ENCODE measurements at regions not wholly inside any gene's neighbourhood (a gene's known extent, or its start where the extent isn't known, plus 50 kb on each side); places are given as distances from the start of the nearest gene placed in this dataset.
A peak's percentile ranks its signal among the peaks of the same experiment; 100 is the strongest.
"Not testable (repeated sequence)": the region's sequence is repeated elsewhere in the genome, so short reads cannot be mapped to it uniquely, and the experiment has no call there.

DNA sequence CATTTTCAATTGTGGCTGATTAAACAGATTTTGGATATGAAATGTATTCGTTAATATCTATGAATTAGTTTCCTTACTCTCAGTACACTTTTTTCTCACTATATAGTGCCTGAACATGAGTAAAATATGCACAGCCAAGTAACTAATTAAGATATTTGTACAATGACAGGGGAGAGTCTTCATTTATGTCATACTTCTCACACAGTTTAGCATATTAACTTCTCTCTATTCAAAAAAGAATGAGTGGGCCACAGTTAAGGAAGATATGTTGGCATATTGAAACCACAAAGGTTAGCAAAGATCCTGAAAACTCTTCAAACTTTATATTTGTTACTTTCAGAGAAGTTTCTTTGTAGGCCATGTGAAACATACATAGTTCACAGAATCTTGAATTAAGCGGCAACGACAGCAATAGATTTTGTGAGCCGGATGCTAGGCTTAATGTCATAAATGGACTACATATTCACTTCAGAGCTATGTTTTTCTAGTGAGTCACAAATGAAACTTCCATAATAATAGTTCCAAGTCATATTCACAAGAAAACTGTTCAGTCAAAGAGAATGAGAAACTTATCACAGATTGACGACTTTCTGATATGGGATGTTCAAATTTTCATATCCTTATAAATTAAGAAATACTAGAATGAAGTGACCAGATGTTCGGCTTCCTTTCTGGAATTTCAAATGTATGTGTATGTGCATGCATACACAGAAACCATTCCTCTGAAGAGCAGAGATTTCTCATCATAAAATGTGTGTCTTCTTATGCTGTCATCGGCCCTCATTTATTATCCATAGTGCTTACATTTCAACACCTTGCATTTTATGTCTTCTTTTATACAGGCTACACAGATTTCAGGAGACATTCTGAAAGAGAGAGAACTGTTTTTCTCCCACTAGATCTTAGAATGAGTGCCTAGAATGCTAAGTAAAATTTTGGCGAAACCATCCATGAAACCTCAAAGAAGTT lies 584.0 kb downstream of the SATB2 start:
- no peak overlapping the region for H3K4me3 ChIP-seq (ENCODE audit: low read depth, low read length)
- WGBS (ENCODE audit: insufficient coverage), result no CpG with 5 or more reads among the region's 8 CpGs
- DNase-seq (ENCODE audit: low read depth in 4 of 6, low spot score in 6 of 6), result no peak

DNA sequence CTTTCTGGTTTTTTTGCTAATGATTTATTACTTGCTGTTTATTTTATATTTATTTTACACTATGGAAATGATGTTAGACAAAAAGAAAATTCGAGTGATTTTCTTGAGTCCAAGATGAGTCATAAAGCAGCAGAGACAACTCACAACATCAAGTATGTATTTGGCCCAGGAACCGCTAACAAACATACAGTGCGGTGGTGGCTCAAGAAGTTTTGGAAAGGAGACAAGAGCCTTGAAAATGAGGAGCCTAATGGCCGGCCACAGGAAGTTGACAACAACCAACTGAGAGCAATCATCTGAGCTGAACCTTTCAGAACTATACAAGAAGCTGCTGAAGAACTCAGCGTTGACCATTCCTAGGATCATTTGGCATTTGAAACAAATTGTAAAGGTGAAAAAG lies 594.1 kb downstream of the SATB2 start:
- no peak for DNase-seq (ENCODE audit: low read depth in 4 of 6, low spot score in 6 of 6)
- peaks cover under 1% of the 10 kb centered on the region for H3K9me3 ChIP-seq (ENCODE audit: control insufficient read depth, insufficient read depth, low read length)
- WGBS (ENCODE audit: insufficient coverage), result 70% methylated on average over 3 of the region's 5 CpGs
- no peak overlapping the region for H3K4me3 ChIP-seq (ENCODE audit: low read depth, low read length)
- H3K36me3 ChIP-seq (ENCODE audit: control insufficient read depth, insufficient read depth, low read length), result no peaks in the 10 kb centered on the region
- H3K27me3 ChIP-seq (ENCODE audit: control insufficient read depth, insufficient read depth, low read length), result no peaks in the 10 kb centered on the region
- H3K27ac ChIP-seq (ENCODE audit: low read depth, low read length), result no peak overlapping the region
- H3K4me1 ChIP-seq (ENCODE audit: control insufficient read depth, insufficient read depth, low read length), result no peaks in the 10 kb centered on the region

More for the DNA sequence above, 584.0 kb downstream of the SATB2 start:
- Histone ChIP-seq H3K27ac (ENCODE audit: low read depth, low read length) (no peak overlapping the region), H3K9me3 (ENCODE audit: control insufficient read depth, insufficient read depth, low read length) (no peaks in the 10 kb centered on the region), H3K27me3 (ENCODE audit: control insufficient read depth, insufficient read depth, low read length) (no peaks in the 10 kb centered on the region), H3K4me1 (ENCODE audit: control insufficient read depth, insufficient read depth, low read length) (no peaks in the 10 kb centered on the region), H3K36me3 (ENCODE audit: control insufficient read depth, insufficient read depth, low read length) (no peaks in the 10 kb centered on the region)

DNA sequence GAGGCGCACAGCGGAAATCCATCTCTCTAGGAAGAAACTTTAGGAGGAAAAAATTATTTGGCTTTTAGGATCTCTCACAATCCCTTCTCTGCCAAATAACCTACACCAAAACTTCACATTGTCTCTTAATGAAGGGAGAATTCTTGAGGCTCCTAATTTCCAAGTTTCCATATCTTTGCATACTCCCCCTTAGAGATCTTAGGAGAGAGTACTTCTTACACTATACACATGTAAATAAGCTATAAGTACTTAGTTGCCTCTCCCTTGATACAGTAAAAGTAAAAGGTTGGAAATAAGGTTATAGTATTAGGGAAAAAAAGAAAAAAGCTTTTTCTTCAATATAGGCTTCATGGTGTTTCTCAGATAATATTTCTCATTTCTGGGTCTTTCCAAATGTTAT lies 596.7 kb downstream of the SATB2 start:
- no peak overlapping the region for H3K4me3 ChIP-seq (ENCODE audit: low read depth, low read length)
- H3K27ac ChIP-seq (ENCODE audit: low read depth, low read length), result no peak overlapping the region
- H3K9me3 ChIP-seq (ENCODE audit: control insufficient read depth, insufficient read depth, low read length), result peaks cover 1% of the 10 kb centered on the region
- no peaks in the 10 kb centered on the region for H3K4me1 ChIP-seq (ENCODE audit: control insufficient read depth, insufficient read depth, low read length)
- H3K27me3 ChIP-seq (ENCODE audit: control insufficient read depth, insufficient read depth, low read length), result no peaks in the 10 kb centered on the region
- no peak for DNase-seq (ENCODE audit: low read depth in 4 of 6, low spot score in 6 of 6)
- no peaks in the 10 kb centered on the region for H3K36me3 ChIP-seq (ENCODE audit: control insufficient read depth, insufficient read depth, low read length)
- no CpG with 5 or more reads among the region's 2 CpGs for WGBS (ENCODE audit: insufficient coverage)

DNA sequence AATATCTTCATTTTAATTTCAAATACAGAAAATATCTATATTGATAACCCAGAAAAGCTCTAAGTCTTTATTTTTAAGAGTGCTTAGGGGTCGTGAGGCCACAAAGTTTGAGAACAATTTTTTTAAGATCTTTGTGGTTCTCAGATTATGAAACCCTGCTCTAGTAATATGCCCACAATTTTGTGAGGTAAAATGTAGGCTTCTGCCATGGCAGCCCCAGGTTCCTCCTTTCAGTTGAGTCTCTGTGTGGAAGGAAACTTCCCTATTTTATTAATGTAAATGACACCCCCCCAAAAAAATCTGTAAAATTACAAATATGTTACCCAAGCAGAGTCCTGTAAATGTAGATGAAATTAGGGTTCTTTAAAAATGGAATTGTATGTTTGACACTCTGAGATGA lies 600.5 kb downstream of the SATB2 start:
- Histone ChIP-seq H3K36me3 (ENCODE audit: control insufficient read depth, insufficient read depth, low read length) (no peaks in the 10 kb centered on the region), H3K4me3 (ENCODE audit: low read depth, low read length) (no peak overlapping the region), H3K27me3 (ENCODE audit: control insufficient read depth, insufficient read depth, low read length) (no peaks in the 10 kb centered on the region), H3K27ac (ENCODE audit: low read depth, low read length) (no peak overlapping the region), H3K9me3 (ENCODE audit: control insufficient read depth, insufficient read depth, low read length) (peaks cover 1% of the 10 kb centered on the region), H3K4me1 (ENCODE audit: control insufficient read depth, insufficient read depth, low read length) (no peaks in the 10 kb centered on the region)
- no CpG with 5 or more reads among the region's 1 CpG for WGBS (ENCODE audit: insufficient coverage)
- DNase-seq (ENCODE audit: low read depth in 4 of 6, low spot score in 6 of 6), result no peak

DNA sequence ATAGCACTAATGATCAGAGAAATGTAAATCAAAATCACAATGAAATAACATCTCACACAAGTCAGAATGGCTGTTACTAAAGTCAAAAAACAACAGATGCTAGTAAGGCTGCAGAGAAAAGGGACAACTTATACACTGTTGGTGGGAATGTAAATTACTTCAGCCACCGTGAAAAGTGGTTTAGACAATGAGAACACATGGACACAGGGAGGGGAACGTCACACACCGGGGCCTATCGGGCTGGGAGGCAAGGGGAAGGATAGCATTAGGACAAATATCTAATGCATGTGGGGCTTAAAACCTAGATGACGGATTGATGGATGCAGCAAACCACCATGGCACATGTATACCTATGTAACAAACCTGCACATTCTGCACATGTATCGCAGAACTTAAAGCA lies 602.0 kb downstream of the SATB2 start:
- not testable (repeated sequence) for H3K27ac ChIP-seq (ENCODE audit: low read depth, low read length); H3K9me3 ChIP-seq (ENCODE audit: control insufficient read depth, insufficient read depth, low read length); H3K4me3 ChIP-seq (ENCODE audit: low read depth, low read length); DNase-seq (ENCODE audit: low read depth in 4 of 6, low spot score in 6 of 6); H3K36me3 ChIP-seq (ENCODE audit: control insufficient read depth, insufficient read depth, low read length); H3K4me1 ChIP-seq (ENCODE audit: control insufficient read depth, insufficient read depth, low read length); H3K27me3 ChIP-seq (ENCODE audit: control insufficient read depth, insufficient read depth, low read length)
- WGBS (ENCODE audit: insufficient coverage), result no CpG with 5 or more reads among the region's 6 CpGs

DNA sequence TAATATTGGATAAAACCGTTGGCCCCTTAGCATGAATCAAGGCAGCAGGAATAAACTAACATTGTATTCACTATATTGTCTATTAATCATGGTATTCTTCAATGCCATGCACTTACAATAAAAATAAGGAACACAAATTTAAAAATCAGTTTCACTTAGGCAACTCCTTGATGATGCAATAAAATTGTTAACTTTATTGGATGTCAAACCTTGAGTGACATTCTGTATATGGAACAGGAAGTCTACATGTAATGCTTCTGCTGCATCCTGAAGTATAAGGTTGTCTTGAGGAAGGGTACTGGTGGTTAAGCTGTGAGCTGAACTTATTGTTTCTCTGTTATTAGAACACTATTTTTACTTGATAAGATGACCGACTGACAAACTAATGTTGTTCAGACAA lies 605.5 kb downstream of the SATB2 start:
- WGBS (ENCODE audit: insufficient coverage), result no CpG with 5 or more reads among the region's 2 CpGs

DNA sequence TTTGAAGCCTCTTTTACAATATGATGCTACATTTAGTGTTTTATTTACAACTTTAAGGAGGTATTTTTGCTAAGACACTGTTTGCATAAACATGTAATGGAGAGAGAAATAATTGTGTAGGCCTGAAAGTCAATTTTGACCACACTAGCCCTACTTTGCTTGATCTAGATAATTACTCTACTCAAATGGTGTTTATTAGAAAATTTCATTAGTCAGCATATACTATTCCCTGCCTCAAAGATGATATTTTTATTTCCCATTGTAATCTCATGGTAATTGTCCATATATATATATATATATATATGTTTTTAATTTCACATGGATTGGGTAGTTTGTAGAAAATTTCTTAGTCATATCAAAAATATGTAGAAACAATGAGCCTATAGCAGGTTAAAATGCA lies 632.2 kb downstream of the SATB2 start:
- H3K9me3 ChIP-seq (ENCODE audit: control insufficient read depth, insufficient read depth, low read length), result no peaks in the 10 kb centered on the region
- H3K4me1 ChIP-seq (ENCODE audit: control insufficient read depth, insufficient read depth, low read length), result no peaks in the 10 kb centered on the region
- no peaks in the 10 kb centered on the region for H3K36me3 ChIP-seq (ENCODE audit: control insufficient read depth, insufficient read depth, low read length)
- H3K27ac ChIP-seq (ENCODE audit: low read depth, low read length), result no peak overlapping the region
- no peak for DNase-seq (ENCODE audit: low read depth in 4 of 6, low spot score in 6 of 6)
- no peaks in the 10 kb centered on the region for H3K27me3 ChIP-seq (ENCODE audit: control insufficient read depth, insufficient read depth, low read length)
- no peak overlapping the region for H3K4me3 ChIP-seq (ENCODE audit: low read depth, low read length)

More for the DNA sequence above, 605.5 kb downstream of the SATB2 start:
- no peak for DNase-seq (ENCODE audit: low read depth in 4 of 6, low spot score in 6 of 6)
- Histone ChIP-seq H3K9me3 (ENCODE audit: control insufficient read depth, insufficient read depth, low read length) (no peaks in the 10 kb centered on the region), H3K27me3 (ENCODE audit: control insufficient read depth, insufficient read depth, low read length) (no peaks in the 10 kb centered on the region), H3K27ac (ENCODE audit: low read depth, low read length) (no peak overlapping the region), H3K4me3 (ENCODE audit: low read depth, low read length) (no peak overlapping the region), H3K36me3 (ENCODE audit: control insufficient read depth, insufficient read depth, low read length) (no peaks in the 10 kb centered on the region), H3K4me1 (ENCODE audit: control insufficient read depth, insufficient read depth, low read length) (no peaks in the 10 kb centered on the region)

DNA sequence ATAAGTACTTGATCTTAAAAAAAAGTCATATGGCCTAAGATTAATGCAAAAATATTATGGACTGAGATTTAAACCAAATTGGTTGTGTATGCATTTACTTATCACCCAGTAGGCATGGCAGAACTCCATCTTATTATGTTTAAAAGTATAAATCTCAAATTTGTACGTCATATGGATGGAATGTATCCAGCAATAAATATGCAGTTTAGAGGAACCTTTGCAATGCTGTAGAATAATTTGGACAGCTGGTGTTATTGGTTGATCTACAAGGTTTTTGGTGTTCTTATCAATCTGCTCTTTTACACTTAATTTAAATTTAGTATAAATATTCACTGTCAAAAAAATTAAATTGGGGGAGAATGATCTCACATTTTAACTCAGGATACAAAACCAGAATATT lies 640.2 kb downstream of the SATB2 start:
- no peaks in the 10 kb centered on the region for H3K4me1 ChIP-seq (ENCODE audit: control insufficient read depth, insufficient read depth, low read length)
- no peak overlapping the region for H3K27ac ChIP-seq (ENCODE audit: low read depth, low read length)
- no CpG with 5 or more reads among the region's 1 CpG for WGBS (ENCODE audit: insufficient coverage)
- H3K4me3 ChIP-seq (ENCODE audit: low read depth, low read length), result no peak overlapping the region
- peak in 1 of 6 donors; percentile 71 for DNase-seq (ENCODE audit: low read depth in 4 of 6, low spot score in 6 of 6)
- no peaks in the 10 kb centered on the region for H3K9me3 ChIP-seq (ENCODE audit: control insufficient read depth, insufficient read depth, low read length)
- H3K27me3 ChIP-seq (ENCODE audit: control insufficient read depth, insufficient read depth, low read length), result no peaks in the 10 kb centered on the region
- no peaks in the 10 kb centered on the region for H3K36me3 ChIP-seq (ENCODE audit: control insufficient read depth, insufficient read depth, low read length)

DNA sequence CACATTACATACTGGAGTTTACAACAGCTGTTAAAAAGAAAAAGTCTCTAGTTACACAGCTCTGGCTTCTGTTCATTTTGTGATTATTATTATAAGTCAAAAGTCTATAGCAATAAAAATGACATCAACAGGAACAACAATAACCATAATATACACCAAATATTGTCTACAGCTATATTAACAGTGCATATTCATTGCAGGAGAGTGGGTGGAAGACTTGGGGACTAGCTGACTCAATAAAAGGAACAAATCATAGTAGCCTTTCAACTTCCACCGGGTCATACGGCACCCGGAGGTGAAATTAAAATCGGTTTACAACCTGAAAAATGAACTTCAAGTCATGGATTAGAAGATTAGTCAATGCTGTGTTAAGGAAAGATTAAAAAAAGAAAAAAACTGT lies 642.1 kb downstream of the SATB2 start:
- Histone ChIP-seq H3K9me3 (ENCODE audit: control insufficient read depth, insufficient read depth, low read length) (no peaks in the 10 kb centered on the region), H3K27me3 (ENCODE audit: control insufficient read depth, insufficient read depth, low read length) (no peaks in the 10 kb centered on the region), H3K36me3 (ENCODE audit: control insufficient read depth, insufficient read depth, low read length) (no peaks in the 10 kb centered on the region), H3K27ac (ENCODE audit: low read depth, low read length) (no peak overlapping the region), H3K4me1 (ENCODE audit: control insufficient read depth, insufficient read depth, low read length) (no peaks in the 10 kb centered on the region), H3K4me3 (ENCODE audit: low read depth, low read length) (no peak overlapping the region)
- no peak for DNase-seq (ENCODE audit: low read depth in 4 of 6, low spot score in 6 of 6)
- no CpG with 5 or more reads among the region's 4 CpGs for WGBS (ENCODE audit: insufficient coverage)

DNA sequence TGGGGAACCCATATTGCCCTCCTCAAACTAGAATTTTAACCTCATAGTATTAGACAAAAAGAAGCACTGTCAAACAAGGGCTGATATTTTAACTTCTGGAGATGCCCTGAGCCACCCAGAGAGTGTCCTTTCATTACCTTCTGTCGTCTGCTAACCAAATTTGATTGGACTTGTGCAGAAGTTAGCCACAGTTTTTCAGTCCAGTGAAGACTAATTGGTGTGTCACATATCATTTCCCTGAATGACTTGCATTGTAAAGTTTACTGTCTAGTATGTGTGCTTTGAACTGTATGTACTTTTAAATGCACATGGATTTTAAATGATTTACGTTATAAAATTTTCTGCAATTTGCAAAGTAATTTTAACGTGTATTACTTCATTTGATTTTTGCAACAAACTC lies 646.5 kb downstream of the SATB2 start:
- DNase-seq (ENCODE audit: low read depth in 4 of 6, low spot score in 6 of 6), result no peak
- no peak overlapping the region for H3K27ac ChIP-seq (ENCODE audit: low read depth, low read length)
- H3K4me3 ChIP-seq (ENCODE audit: low read depth, low read length), result no peak overlapping the region
- H3K4me1 ChIP-seq (ENCODE audit: control insufficient read depth, insufficient read depth, low read length), result no peaks in the 10 kb centered on the region
- H3K27me3 ChIP-seq (ENCODE audit: control insufficient read depth, insufficient read depth, low read length), result no peaks in the 10 kb centered on the region
- no peaks in the 10 kb centered on the region for H3K36me3 ChIP-seq (ENCODE audit: control insufficient read depth, insufficient read depth, low read length)
- H3K9me3 ChIP-seq (ENCODE audit: control insufficient read depth, insufficient read depth, low read length), result no peaks in the 10 kb centered on the region
- WGBS (ENCODE audit: insufficient coverage), result 100% methylated on average over 1 of the region's 3 CpGs

All from spinal cord (tissue), 9 donors.